BLaER1 (cell line): ENCODE measurements at regions not wholly inside any gene's neighbourhood (a gene's known extent, or its start where the extent isn't known, plus 50 kb on each side); places are given as distances from the start of the nearest gene placed in this dataset.

ENCODE experiments used
- H3K27ac ChIP-seq: shearing (Covaris generic); formaldehyde crosslinking; 2 replicates; pipeline ENCODE4 v1.8.1; 2022
- H3K27me3 ChIP-seq: shearing (Covaris generic); formaldehyde crosslinking; 2 replicates; pipeline ENCODE4 v1.8.1; 2022
- H3K36me3 ChIP-seq: shearing (Covaris generic); formaldehyde crosslinking; 2 replicates; pipeline ENCODE4 v1.8.1; 2022
- H3K4me1 ChIP-seq: shearing (Covaris generic); formaldehyde crosslinking; 2 replicates; pipeline ENCODE4 v1.8.1; 2022
- H3K4me2 ChIP-seq: shearing (Covaris generic); formaldehyde crosslinking; 2 replicates; pipeline ENCODE4 v1.8.1; 2022
- H3K4me3 ChIP-seq: shearing (Covaris generic); formaldehyde crosslinking; 2 replicates; pipeline ENCODE4 v1.8.1; 2022
- H3K9ac ChIP-seq: shearing (Covaris generic); formaldehyde crosslinking; 2 replicates; pipeline ENCODE4 v1.8.1; 2022
- H3K9me3 ChIP-seq: shearing (Covaris generic); formaldehyde crosslinking; 2 replicates; pipeline ENCODE4 v1.8.1; 2022
- H4K20me1 ChIP-seq: shearing (Covaris generic); formaldehyde crosslinking; 2 replicates; pipeline ENCODE4 v1.8.1; 2022
- Cebpa-rat ChIP-seq: shearing (Covaris generic); IDR thresholded peaks from 2 replicates; pipeline ENCODE4 v1.8.1; 2022

- H3K36me3 ChIP-seq, result no peaks in the 10 kb centered on the region
- H3K4me3 ChIP-seq, result no peak overlapping the region
- H3K27ac ChIP-seq, result no peak overlapping the region
- H3K27me3 ChIP-seq, result no peaks in the 10 kb centered on the region
- H3K4me2 ChIP-seq, result no peak overlapping the region
- no peak for TF ChIP-seq Cebpa-rat
- H3K9me3 ChIP-seq, result 0 out of 2 replicates have a peak, but pooled peaks cover 4% of the 10 kb centered on the region
- H3K9ac ChIP-seq, result no peak overlapping the region
- no peaks in the 10 kb centered on the region for H3K4me1 ChIP-seq
- no peaks in the 10 kb centered on the region for H4K20me1 ChIP-seq
Measured at GRCh38 chr4:14596028-14596427, 406.3 kb upstream of the CPEB2 start.

DNA sequence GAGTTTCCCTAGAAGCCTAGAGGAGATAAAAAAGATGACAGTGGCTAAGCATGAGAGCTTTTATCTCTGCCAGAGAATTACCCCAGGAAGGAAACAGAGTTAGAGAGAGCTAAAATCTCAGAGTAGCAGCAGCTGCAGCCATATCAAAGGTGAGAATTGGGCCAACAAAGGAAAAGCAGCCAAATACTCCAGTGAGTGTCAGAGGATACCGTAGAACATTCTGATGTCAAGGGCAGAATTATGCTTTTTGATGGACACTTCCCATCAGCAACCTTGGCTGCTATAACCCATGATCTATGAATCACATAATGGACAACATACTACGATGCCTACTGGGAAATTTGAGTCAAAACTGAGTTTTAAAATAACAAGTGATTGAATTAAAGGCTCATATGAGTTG lies 405.8 kb upstream of the CPEB2 start:
- 0 out of 2 replicates have a peak, but pooled peaks cover 4% of the 10 kb centered on the region for H3K9me3 ChIP-seq
- no peaks in the 10 kb centered on the region for H3K27me3 ChIP-seq
- H3K4me2 ChIP-seq, result no peak overlapping the region
- no peaks in the 10 kb centered on the region for H4K20me1 ChIP-seq
- H3K36me3 ChIP-seq, result no peaks in the 10 kb centered on the region
- no peak overlapping the region for H3K27ac ChIP-seq
- H3K4me3 ChIP-seq, result no peak overlapping the region
- H3K4me1 ChIP-seq, result no peaks in the 10 kb centered on the region
- TF ChIP-seq Cebpa-rat, result no peak
- no peak overlapping the region for H3K9ac ChIP-seq

DNA sequence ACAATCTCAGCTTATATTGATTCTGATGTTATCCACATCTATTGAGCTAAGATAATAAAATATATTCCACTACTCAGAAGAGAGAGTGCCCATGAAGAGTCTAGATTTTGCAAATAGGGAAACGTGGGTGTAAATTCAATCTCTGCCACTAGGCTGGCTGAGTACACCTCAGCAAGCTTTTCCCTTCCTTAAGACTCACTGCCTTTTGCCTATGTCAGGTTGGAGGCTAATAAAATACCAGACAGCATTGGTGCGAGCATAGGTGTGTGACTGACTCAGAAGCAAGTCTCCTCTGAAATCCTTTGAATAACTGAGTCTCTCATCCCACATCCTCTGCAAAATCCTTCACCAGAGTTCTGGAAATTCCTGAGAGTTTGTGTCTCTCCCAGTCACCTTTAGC lies 405.4 kb upstream of the CPEB2 start:
- no peak for TF ChIP-seq Cebpa-rat
- Histone ChIP-seq H3K4me2 (no peak overlapping the region), H3K4me1 (no peaks in the 10 kb centered on the region), H3K9ac (no peak overlapping the region), H3K9me3 (0 out of 2 replicates have a peak, but pooled peaks cover 4% of the 10 kb centered on the region), H3K27me3 (no peaks in the 10 kb centered on the region), H3K36me3 (no peaks in the 10 kb centered on the region), H4K20me1 (no peaks in the 10 kb centered on the region), H3K4me3 (no peak overlapping the region), H3K27ac (no peak overlapping the region)

DNA sequence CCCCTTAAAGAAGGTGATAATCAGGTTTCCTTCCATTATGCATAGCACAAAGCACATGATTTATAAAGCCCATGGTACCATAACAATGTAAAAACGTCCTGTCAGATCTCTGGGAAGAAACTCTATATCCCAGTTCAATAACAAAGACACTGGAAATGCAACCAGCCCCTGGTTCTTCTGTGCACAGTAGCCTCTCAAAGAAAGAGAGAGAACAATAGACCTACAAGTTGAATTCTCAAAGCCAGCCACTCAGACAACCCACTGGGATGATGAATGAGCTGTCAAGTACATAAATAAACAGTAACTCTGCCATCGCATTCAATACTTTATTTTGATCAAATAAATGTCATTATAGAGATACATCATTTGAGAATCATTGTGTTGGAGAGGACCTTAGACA lies 400.1 kb upstream of the CPEB2 start:
- no peaks in the 10 kb centered on the region for H3K36me3 ChIP-seq
- TF ChIP-seq Cebpa-rat, result no peak
- H3K4me2 ChIP-seq, result no peak overlapping the region
- no peak overlapping the region for H3K4me3 ChIP-seq
- no peak overlapping the region for H3K9ac ChIP-seq
- no peaks in the 10 kb centered on the region for H3K4me1 ChIP-seq
- H3K9me3 ChIP-seq, result no peaks in the 10 kb centered on the region
- H3K27me3 ChIP-seq, result no peaks in the 10 kb centered on the region
- H3K27ac ChIP-seq, result no peak overlapping the region
- no peaks in the 10 kb centered on the region for H4K20me1 ChIP-seq

- no peak overlapping the region for H3K9ac ChIP-seq
- H3K36me3 ChIP-seq, result no peaks in the 10 kb centered on the region
- H3K4me2 ChIP-seq, result no peak overlapping the region
- no peak overlapping the region for H3K4me3 ChIP-seq
- no peak overlapping the region for H3K27ac ChIP-seq
- H3K4me1 ChIP-seq, result peaks cover 4% of the 10 kb centered on the region; the same call in 1 of the 2 replicates
- H3K9me3 ChIP-seq, result no peaks in the 10 kb centered on the region
- H4K20me1 ChIP-seq, result no peaks in the 10 kb centered on the region
- TF ChIP-seq Cebpa-rat, result no peak
- H3K27me3 ChIP-seq, result no peaks in the 10 kb centered on the region
Measured at GRCh38 chr4:14607001-14607400, 395.3 kb upstream of the CPEB2 start.

DNA sequence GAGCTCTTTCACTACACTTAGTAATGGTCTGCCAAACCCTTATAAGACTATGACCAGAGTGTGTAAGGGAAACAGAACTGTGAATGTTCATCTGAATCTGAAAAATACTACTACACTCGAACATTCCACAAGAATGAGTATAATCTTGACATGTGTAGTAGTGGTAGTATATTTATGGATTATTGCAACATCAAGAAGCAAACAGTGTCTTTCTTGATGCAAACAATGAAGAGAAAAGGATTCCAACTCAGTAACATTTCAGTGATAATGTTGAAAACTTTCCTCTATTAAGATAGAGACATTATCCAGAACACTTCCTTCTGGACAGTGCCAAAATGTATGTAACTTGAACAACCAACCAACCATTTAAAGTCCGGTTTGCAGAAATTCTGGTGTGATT lies 394.7 kb upstream of the CPEB2 start:
- Histone ChIP-seq H4K20me1 (no peaks in the 10 kb centered on the region), H3K27ac (no peak overlapping the region), H3K36me3 (no peaks in the 10 kb centered on the region)

DNA sequence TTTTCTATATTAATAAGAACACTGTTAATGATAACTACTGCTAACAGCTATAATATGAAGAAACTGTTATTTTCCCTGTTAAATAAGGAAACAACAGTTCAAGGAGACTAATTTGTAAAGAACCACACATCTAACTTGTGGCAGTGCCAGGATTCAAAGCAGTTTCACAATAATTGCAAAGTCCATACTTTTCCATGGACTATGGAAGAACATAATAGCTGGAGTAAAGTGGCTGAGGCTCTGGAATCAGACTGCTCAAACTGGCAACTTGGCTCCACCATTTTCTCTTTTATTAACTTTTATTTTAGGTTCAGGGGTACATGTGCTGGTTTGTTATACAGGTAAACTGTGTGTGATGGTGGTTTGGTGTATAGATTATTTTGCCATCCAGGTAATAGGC lies 393.7 kb upstream of the CPEB2 start:
- Histone ChIP-seq H3K36me3 (no peaks in the 10 kb centered on the region), H3K4me2 (no peak overlapping the region), H4K20me1 (no peaks in the 10 kb centered on the region), H3K27ac (no peak overlapping the region), H3K4me3 (no peak overlapping the region), H3K9me3 (no peaks in the 10 kb centered on the region), H3K4me1 (peaks cover 4% of the 10 kb centered on the region; the same call in 1 of the 2 replicates), H3K27me3 (no peaks in the 10 kb centered on the region), H3K9ac (no peak overlapping the region)
- no peak for TF ChIP-seq Cebpa-rat

More for the DNA sequence above, 394.7 kb upstream of the CPEB2 start:
- Histone ChIP-seq H3K9ac (no peak overlapping the region), H3K4me1 (peaks cover 4% of the 10 kb centered on the region; the same call in 1 of the 2 replicates), H3K4me3 (no peak overlapping the region), H3K9me3 (no peaks in the 10 kb centered on the region), H3K27me3 (no peaks in the 10 kb centered on the region), H3K4me2 (no peak overlapping the region)
- TF ChIP-seq Cebpa-rat, result no peak

- no peaks in the 10 kb centered on the region for H4K20me1 ChIP-seq
- H3K4me2 ChIP-seq, result no peak overlapping the region
- no peak for TF ChIP-seq Cebpa-rat
- H3K27me3 ChIP-seq, result no peaks in the 10 kb centered on the region
- peaks cover 4% of the 10 kb centered on the region; the same call in 1 of the 2 replicates for H3K4me1 ChIP-seq
- H3K36me3 ChIP-seq, result no peaks in the 10 kb centered on the region
- H3K9me3 ChIP-seq, result no peaks in the 10 kb centered on the region
- H3K4me3 ChIP-seq, result no peak overlapping the region
- H3K9ac ChIP-seq, result no peak overlapping the region
- no peak overlapping the region for H3K27ac ChIP-seq
Measured at GRCh38 chr4:14614840-14615239, 387.4 kb upstream of the CPEB2 start.

DNA sequence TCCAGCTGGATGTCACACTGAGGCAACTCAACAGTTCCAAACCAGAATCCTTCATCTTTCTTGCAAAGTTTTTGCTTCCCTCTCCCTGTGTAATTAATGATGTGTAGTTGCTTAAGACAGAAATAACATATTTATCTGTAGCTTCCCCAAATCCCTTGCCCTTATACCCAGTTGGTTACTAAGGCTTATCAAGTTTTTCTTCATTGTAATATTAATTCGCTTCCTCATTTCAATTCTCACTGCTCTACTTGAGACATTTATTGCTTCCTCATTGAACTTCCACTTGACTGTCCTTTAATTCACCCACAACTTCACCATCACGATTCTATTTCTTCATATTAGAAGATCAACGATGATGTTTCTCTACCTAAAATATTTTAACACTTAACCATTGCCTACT lies 386.6 kb upstream of the CPEB2 start:
- H3K27me3 ChIP-seq, result no peaks in the 10 kb centered on the region
- no peak overlapping the region for H3K4me2 ChIP-seq
- no peak overlapping the region for H3K27ac ChIP-seq
- no peak overlapping the region for H3K4me3 ChIP-seq
- H4K20me1 ChIP-seq, result no peaks in the 10 kb centered on the region
- peaks cover 4% of the 10 kb centered on the region; the same call in 1 of the 2 replicates for H3K4me1 ChIP-seq
- no peak overlapping the region for H3K9ac ChIP-seq
- no peaks in the 10 kb centered on the region for H3K36me3 ChIP-seq
- H3K9me3 ChIP-seq, result no peaks in the 10 kb centered on the region
- TF ChIP-seq Cebpa-rat, result no peak

GRCh38 chr4:14620567-14621141 lies 381.6 kb upstream of the CPEB2 start:
- Histone ChIP-seq H3K27me3 (no peaks in the 10 kb centered on the region), H3K27ac (no peak overlapping the region), H4K20me1 (no peaks in the 10 kb centered on the region), H3K9me3 (no peaks in the 10 kb centered on the region), H3K4me3 (no peak overlapping the region), H3K4me1 (no peaks in the 10 kb centered on the region), H3K36me3 (no peaks in the 10 kb centered on the region), H3K4me2 (no peak overlapping the region), H3K9ac (no peak overlapping the region)
- TF ChIP-seq Cebpa-rat, result no peak
